AG04449 (cell line): ENCODE measurements at regions not wholly inside any gene's neighbourhood (a gene's known extent, or its start where the extent isn't known, plus 50 kb on each side); places are given as distances from the start of the nearest gene placed in this dataset.

Source experiments
- CTCF ChIA-PET: fragments of 350-600 bp; formaldehyde crosslinking; extraction: SDS; loops from one replicate; lab custom pipeline; 2021; ENCODE audit warnings: antibody characterized with exemption; lab: Yijun Ruan, JAX
- POLR2A ChIA-PET: fragments of 400-600, 350-600 bp; formaldehyde crosslinking; extraction: SDS; loops from one replicate; lab custom pipeline; 2020; ENCODE audit warnings: antibody characterized with exemption, inconsistent platforms; lab: Yijun Ruan, JAX
- DNase-seq: peaks from one replicate; pipeline ENCODE4 v3.0.0-alpha.2; 2010; ENCODE audit warnings: low read depth, low spot score
- H3K4me3 ChIP-seq: 2 replicates; pipeline ENCODE4 v1.5.1; 2011; ENCODE audit warnings: low read depth, mild to moderate bottlenecking, control low read depth, low read length
- CTCF ChIP-seq: IDR thresholded peaks from one replicate; pipeline ENCODE4 v1.5.1; 2011; ENCODE audit warnings: mild to moderate bottlenecking, moderate library complexity, low read length, control low read depth, inconsistent platforms; ENCODE audit not compliant: insufficient read depth; ENCODE audit errors: missing control alignments

GRCh38 chr5:85010014-85010562 is 625.4 kb upstream of the EDIL3 start:
- DNase-seq = no peak
- no peak overlapping the region for H3K4me3 ChIP-seq
- ChIA-PET POLR2A (no interaction called here), CTCF (no interaction called here)
- no peak for TF ChIP-seq CTCF

- no peak overlapping the region for H3K4me3 ChIP-seq
- ChIA-PET POLR2A (no interaction called here), CTCF (no interaction called here)
- DNase-seq = no peak
- no peak for TF ChIP-seq CTCF
Measured at GRCh38 chr5:85017261-85017660, 632.6 kb upstream of the EDIL3 start.

- no peak overlapping the region for H3K4me3 ChIP-seq
- no peak for DNase-seq
- ChIA-PET CTCF (no interaction called here), POLR2A (no interaction called here)
- TF ChIP-seq CTCF = no peak
Measured at GRCh38 chr5:85030316-85031084, 645.8 kb upstream of the EDIL3 start.

GRCh38 chr5:85049020-85049419 is 664.3 kb upstream of the EDIL3 start:
- TF ChIP-seq CTCF = peak; percentile 31
- ChIA-PET POLR2A (no interaction called here), CTCF (interaction anchor here (0.8 to 2.3 kb wide), 10 partner anchors 17 to 1627 kb away, joined by 3 to 21 read pairs (median 3); partner anchors contain the start of gene EDIL3)
- no peak overlapping the region for H3K4me3 ChIP-seq
- DNase-seq = peak; percentile 29

GRCh38 chr5:85052826-85053225 is 668.1 kb upstream of the EDIL3 start:
- no peak for TF ChIP-seq CTCF
- H3K4me3 ChIP-seq = no peak overlapping the region

More at GRCh38 chr5:85052826-85053225, 668.1 kb upstream of the EDIL3 start:
- CTCF ChIA-PET = interaction anchor here (1.1 kb wide), 1 partner anchor 1125 kb away, joined by 4 read pairs; no protein-coding TSS in a partner anchor
- POLR2A ChIA-PET = no interaction called here
- no peak for DNase-seq
